ENCODE measurements at regions not wholly inside any gene's neighbourhood (a gene's known extent, or its start where the extent isn't known, plus 50 kb on each side); places are given as distances from the start of the nearest gene placed in this dataset.

GRCh38 chr4:152168987-152169616 is 366.8 kb downstream of the FBXW7 start:
- POLR2A ChIA-PET (ENCODE audit: low non-redundant PET): no interaction called here
- TF ChIP-seq CTCF (conservative IDR thresholded peaks at IDR 0.05; ENCODE audit: low read depth): no peak
- CTCF ChIA-PET: no interaction called here
- DNase-seq (ENCODE audit: low spot score): no peak
- H3K27ac ChIP-seq: no peak overlapping the region

- no peak for DNase-seq (ENCODE audit: low spot score)
- TF ChIP-seq CTCF (conservative IDR thresholded peaks at IDR 0.05; ENCODE audit: low read depth): no peak
- POLR2A ChIA-PET (ENCODE audit: low non-redundant PET): no interaction called here
- no peak overlapping the region for H3K27ac ChIP-seq
- CTCF ChIA-PET: no interaction called here
Measured at GRCh38 chr4:152166567-152166966, 369.3 kb downstream of the FBXW7 start.

GRCh38 chr4:152165846-152166245 is 370.0 kb downstream of the FBXW7 start:
- POLR2A ChIA-PET (ENCODE audit: low non-redundant PET): no interaction called here

GRCh38 chr4:152165146-152165545 is 370.7 kb downstream of the FBXW7 start:
- no peak for DNase-seq (ENCODE audit: low spot score)
- no peak for TF ChIP-seq CTCF (conservative IDR thresholded peaks at IDR 0.05; ENCODE audit: low read depth)
- ChIA-PET POLR2A (ENCODE audit: low non-redundant PET) (no interaction called here), CTCF (no interaction called here)
- H3K27ac ChIP-seq: no peak overlapping the region

More at GRCh38 chr4:152165846-152166245, 370.0 kb downstream of the FBXW7 start:
- CTCF ChIA-PET: interaction anchor here (0.7 kb wide), 1 partner anchor 32 kb away, joined by 3 read pairs; no protein-coding TSS in a partner anchor
- DNase-seq (ENCODE audit: low spot score): no peak
- no peak for TF ChIP-seq CTCF (conservative IDR thresholded peaks at IDR 0.05; ENCODE audit: low read depth)
- no peak overlapping the region for H3K27ac ChIP-seq

GRCh38 chr4:152164561-152164960 is 371.3 kb downstream of the FBXW7 start:
- CTCF ChIA-PET: no interaction called here

GRCh38 chr4:152162331-152162697 is 373.6 kb downstream of the FBXW7 start:
- CTCF ChIA-PET: no interaction called here
- no peak overlapping the region for H3K27ac ChIP-seq
- DNase-seq (ENCODE audit: low spot score): no peak
- no peak for TF ChIP-seq CTCF (conservative IDR thresholded peaks at IDR 0.05; ENCODE audit: low read depth)
- POLR2A ChIA-PET (ENCODE audit: low non-redundant PET): no interaction called here

More at GRCh38 chr4:152164561-152164960, 371.3 kb downstream of the FBXW7 start:
- no peak overlapping the region for H3K27ac ChIP-seq
- POLR2A ChIA-PET (ENCODE audit: low non-redundant PET): no interaction called here
- no peak for DNase-seq (ENCODE audit: low spot score)
- TF ChIP-seq CTCF (conservative IDR thresholded peaks at IDR 0.05; ENCODE audit: low read depth): no peak
